Panc1 (cell line): ENCODE measurements at regions not wholly inside any gene's neighbourhood (a gene's known extent, or its start where the extent isn't known, plus 50 kb on each side); places are given as distances from the start of the nearest gene placed in this dataset.
"Not testable (repeated sequence)": the region's sequence is repeated elsewhere in the genome, so short reads cannot be mapped to it uniquely, and the experiment has no call there.

ENCODE experiments used
- ATAC-seq: fragments of 200-7000 bp; cut with Tn5 transposase; 2 replicates; pipeline ENCODE4 v1.9.1; 2020; ENCODE audit warnings: mild to moderate bottlenecking, moderate library complexity
- BruUV-seq: library from RNA; stranded (reverse); fragments of 400-500 nt; replicated peaks from 2 replicates; lab custom pipeline; 2021; lab: Mats Ljungman, UMichigan
- CTCF ChIA-PET: fragments of 300-600 bp; sonication (Branson Sonifier 250); formaldehyde crosslinking; loops from one replicate; lab custom pipeline; 2022; ENCODE audit warnings: antibody characterized with exemption; lab: Charles Lee
- POLR2A ChIA-PET: fragments of 300-600 bp; sonication (Branson Sonifier 250); formaldehyde crosslinking; loops from one replicate; lab custom pipeline; 2022; ENCODE audit warnings: antibody characterized with exemption; lab: Charles Lee
- DNase-seq: peaks from one replicate; pipeline ENCODE4 v3.0.0-alpha.2; 2010; ENCODE audit warnings: low read depth, low spot score
- H3K27ac ChIP-seq: 2 replicates; pipeline ENCODE4 v1.5.1; 2011; ENCODE audit warnings: mild to moderate bottlenecking, low read length, inconsistent platforms
- H3K27me3 ChIP-seq: fragments of 200-500 bp; sonication (Bioruptor generic); 2 replicates; pipeline ENCODE4 v1.6.0; 2014; ENCODE audit warnings: low read length, inconsistent platforms; ENCODE audit not compliant: control insufficient read depth, insufficient read depth
- H3K36me3 ChIP-seq: fragments of 200-500 bp; sonication (Bioruptor generic); 2 replicates; pipeline ENCODE4 v1.5.1; 2014; ENCODE audit warnings: inconsistent platforms, mild to moderate bottlenecking, low read length, moderate library complexity; ENCODE audit not compliant: control insufficient read depth, insufficient read depth
- H3K4me1 ChIP-seq: 2 replicates; pipeline ENCODE4 v1.5.1; 2011; ENCODE audit warnings: inconsistent platforms, mild to moderate bottlenecking, low read length, moderate library complexity; ENCODE audit not compliant: control insufficient read depth, insufficient read depth
- H3K4me3 ChIP-seq, 2 experiments: 2 replicates each; pipeline ENCODE4 v1.5.1; 2011 to 2012; ENCODE audit warnings: low read depth in 2 of 2, low read length in 2 of 2, mild to moderate bottlenecking in 2 of 2, inconsistent platforms in 1 of 2, moderate library complexity in 1 of 2
- H3K9me3 ChIP-seq: fragments of 200-500 bp; sonication (Bioruptor generic); 2 replicates; pipeline ENCODE4 v1.5.1; 2014; ENCODE audit warnings: low read depth, mild to moderate bottlenecking, inconsistent platforms, low read length, moderate library complexity; ENCODE audit not compliant: control insufficient read depth, insufficient read depth
- POLR2AphosphoS5 ChIP-seq: IDR thresholded peaks from 2 replicates; pipeline ENCODE4 v1.6.1; 2012; ENCODE audit warnings: mild to moderate bottlenecking, low read depth, low read length, moderate library complexity
- SIN3A ChIP-seq: IDR thresholded peaks from 2 replicates; pipeline ENCODE4 v1.6.1; 2012; ENCODE audit warnings: low read depth, mild to moderate bottlenecking, low read length, moderate library complexity, borderline replicate concordance; ENCODE audit not compliant: insufficient read depth
- TCF7L2 ChIP-seq: IDR thresholded peaks from 2 replicates; pipeline ENCODE4 v1.6.1; 2011; ENCODE audit warnings: mild to moderate bottlenecking, low read depth, low read length, inconsistent platforms
- in situ Hi-C: cut with HindIII; loops from 2 replicates; pipeline ENCODE4 v1.10.0; 2016; ENCODE audit warnings: low sequenced_read_pairs, low pct_unique_long_range_greater_than_20kb
- intact Hi-C: fragments of 100-400 bp; cut with micrococcal nuclease; formaldehyde crosslinking; loops from one replicate; pipeline ENCODE4 v1.10.0; 2022; ENCODE audit not compliant: unreplicated experiment
- TF ChIP-seq, protein P1 (sequence below), 2 experiments: IDR thresholded peaks; 2 replicates each; pipeline ENCODE4 v1.6.1; 2011 to 2012; ENCODE audit warnings: low read depth in 2 of 2, control low read depth in 1 of 2, low read length in 1 of 2, mild to moderate bottlenecking in 1 of 2, moderate library complexity in 1 of 2; ENCODE audit not compliant: insufficient read depth in 1 of 2
- TF ChIP-seq, protein P2 (sequence below): fragments of 450-650 bp; IDR thresholded peaks from 2 replicates; pipeline ENCODE4 v1.5.1; 2017; ENCODE audit warnings: mild to moderate bottlenecking

DNA sequence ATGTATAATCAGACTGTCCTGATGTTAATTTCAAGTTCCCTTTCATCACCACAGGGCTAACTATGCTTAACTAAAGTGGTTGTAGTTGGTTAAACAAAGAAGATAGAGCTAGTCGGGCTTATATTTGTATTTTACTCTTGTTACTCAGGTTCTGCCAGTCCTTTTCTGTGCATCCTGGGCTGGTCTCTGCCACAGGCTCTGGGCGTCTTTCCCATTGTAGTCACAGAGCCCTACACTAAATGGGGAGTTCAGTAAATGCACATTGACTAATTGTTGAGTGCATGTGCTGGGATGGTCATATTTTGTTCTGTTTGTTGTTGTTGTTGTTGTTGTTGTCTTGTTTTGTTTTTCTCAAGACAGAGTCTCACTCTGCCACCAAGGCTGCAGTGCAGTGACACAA, 125.4 kb upstream of the PGR start:
- POLR2A ChIA-PET, result no interaction called here
- ATAC-seq, result no peak

DNA sequence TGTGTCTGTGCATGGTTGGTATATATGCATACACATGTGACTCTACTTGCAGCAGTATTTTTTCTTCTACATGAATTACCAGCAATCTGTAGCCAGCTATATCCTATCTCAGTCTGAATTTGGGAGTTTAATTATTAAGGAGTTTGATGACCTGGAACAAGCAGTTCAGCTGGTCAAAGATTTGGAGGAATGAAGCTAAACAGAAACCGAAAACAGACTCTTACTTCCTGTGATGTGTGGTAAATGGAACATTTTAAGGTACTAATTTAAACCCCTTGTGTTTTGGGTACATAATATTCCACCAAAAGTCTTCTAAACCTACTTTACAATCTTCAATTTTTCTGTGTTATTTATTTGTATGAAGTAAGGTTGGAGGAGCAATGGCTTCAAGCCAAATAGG, 124.4 kb upstream of the PGR start:
- ATAC-seq (no peak), DNase-seq (no peak)
- Histone ChIP-seq H3K9me3 (no peaks in the 10 kb centered on the region), H3K36me3 (no peaks in the 10 kb centered on the region), H3K27me3 (0 out of 2 replicates have a peak, but pooled peaks cover 2% of the 10 kb centered on the region), H3K27ac (no peak overlapping the region), H3K4me3 (no peak overlapping the region), H3K4me1 (no peaks in the 10 kb centered on the region)
- intact Hi-C loops (no loop called here), in situ Hi-C loops (no loop called here)
- POLR2A ChIA-PET, result no interaction called here
- no TSS peak for BruUV-seq
- CTCF ChIA-PET, result no interaction called here
- TF ChIP-seq, protein P1, sequence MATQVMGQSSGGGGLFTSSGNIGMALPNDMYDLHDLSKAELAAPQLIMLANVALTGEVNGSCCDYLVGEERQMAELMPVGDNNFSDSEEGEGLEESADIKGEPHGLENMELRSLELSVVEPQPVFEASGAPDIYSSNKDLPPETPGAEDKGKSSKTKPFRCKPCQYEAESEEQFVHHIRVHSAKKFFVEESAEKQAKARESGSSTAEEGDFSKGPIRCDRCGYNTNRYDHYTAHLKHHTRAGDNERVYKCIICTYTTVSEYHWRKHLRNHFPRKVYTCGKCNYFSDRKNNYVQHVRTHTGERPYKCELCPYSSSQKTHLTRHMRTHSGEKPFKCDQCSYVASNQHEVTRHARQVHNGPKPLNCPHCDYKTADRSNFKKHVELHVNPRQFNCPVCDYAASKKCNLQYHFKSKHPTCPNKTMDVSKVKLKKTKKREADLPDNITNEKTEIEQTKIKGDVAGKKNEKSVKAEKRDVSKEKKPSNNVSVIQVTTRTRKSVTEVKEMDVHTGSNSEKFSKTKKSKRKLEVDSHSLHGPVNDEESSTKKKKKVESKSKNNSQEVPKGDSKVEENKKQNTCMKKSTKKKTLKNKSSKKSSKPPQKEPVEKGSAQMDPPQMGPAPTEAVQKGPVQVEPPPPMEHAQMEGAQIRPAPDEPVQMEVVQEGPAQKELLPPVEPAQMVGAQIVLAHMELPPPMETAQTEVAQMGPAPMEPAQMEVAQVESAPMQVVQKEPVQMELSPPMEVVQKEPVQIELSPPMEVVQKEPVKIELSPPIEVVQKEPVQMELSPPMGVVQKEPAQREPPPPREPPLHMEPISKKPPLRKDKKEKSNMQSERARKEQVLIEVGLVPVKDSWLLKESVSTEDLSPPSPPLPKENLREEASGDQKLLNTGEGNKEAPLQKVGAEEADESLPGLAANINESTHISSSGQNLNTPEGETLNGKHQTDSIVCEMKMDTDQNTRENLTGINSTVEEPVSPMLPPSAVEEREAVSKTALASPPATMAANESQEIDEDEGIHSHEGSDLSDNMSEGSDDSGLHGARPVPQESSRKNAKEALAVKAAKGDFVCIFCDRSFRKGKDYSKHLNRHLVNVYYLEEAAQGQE (IDR thresholded peaks at IDR 0.05; ENCODE audit: insufficient read depth in 1 of 2, low read depth in 2 of 2, low read length in 1 of 2), result no peak
- TF ChIP-seq SIN3A, result no peak
- TF ChIP-seq, protein P2, sequence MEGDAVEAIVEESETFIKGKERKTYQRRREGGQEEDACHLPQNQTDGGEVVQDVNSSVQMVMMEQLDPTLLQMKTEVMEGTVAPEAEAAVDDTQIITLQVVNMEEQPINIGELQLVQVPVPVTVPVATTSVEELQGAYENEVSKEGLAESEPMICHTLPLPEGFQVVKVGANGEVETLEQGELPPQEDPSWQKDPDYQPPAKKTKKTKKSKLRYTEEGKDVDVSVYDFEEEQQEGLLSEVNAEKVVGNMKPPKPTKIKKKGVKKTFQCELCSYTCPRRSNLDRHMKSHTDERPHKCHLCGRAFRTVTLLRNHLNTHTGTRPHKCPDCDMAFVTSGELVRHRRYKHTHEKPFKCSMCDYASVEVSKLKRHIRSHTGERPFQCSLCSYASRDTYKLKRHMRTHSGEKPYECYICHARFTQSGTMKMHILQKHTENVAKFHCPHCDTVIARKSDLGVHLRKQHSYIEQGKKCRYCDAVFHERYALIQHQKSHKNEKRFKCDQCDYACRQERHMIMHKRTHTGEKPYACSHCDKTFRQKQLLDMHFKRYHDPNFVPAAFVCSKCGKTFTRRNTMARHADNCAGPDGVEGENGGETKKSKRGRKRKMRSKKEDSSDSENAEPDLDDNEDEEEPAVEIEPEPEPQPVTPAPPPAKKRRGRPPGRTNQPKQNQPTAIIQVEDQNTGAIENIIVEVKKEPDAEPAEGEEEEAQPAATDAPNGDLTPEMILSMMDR, result no peak
- TF ChIP-seq POLR2AphosphoS5, result no peak
- no peak for TF ChIP-seq TCF7L2

More for the DNA sequence above, 125.4 kb upstream of the PGR start:
- intact Hi-C loops, result no loop called here
- Histone ChIP-seq H3K36me3 (no peaks in the 10 kb centered on the region), H3K27me3 (0 out of 2 replicates have a peak, but pooled peaks cover 2% of the 10 kb centered on the region), H3K27ac (no peak overlapping the region), H3K4me1 (no peaks in the 10 kb centered on the region), H3K9me3 (no peaks in the 10 kb centered on the region), H3K4me3 (no peak overlapping the region)
- CTCF ChIA-PET, result no interaction called here
- BruUV-seq, result no TSS peak
- in situ Hi-C loops, result no loop called here
- DNase-seq, result no peak
- TF ChIP-seq POLR2AphosphoS5, result no peak
- TF ChIP-seq TCF7L2, result no peak
- TF ChIP-seq, protein P1 (IDR thresholded peaks at IDR 0.05; ENCODE audit: insufficient read depth in 1 of 2, low read depth in 2 of 2, low read length in 1 of 2), result no peak
- TF ChIP-seq SIN3A, result no peak
- TF ChIP-seq, protein P2, result no peak

DNA sequence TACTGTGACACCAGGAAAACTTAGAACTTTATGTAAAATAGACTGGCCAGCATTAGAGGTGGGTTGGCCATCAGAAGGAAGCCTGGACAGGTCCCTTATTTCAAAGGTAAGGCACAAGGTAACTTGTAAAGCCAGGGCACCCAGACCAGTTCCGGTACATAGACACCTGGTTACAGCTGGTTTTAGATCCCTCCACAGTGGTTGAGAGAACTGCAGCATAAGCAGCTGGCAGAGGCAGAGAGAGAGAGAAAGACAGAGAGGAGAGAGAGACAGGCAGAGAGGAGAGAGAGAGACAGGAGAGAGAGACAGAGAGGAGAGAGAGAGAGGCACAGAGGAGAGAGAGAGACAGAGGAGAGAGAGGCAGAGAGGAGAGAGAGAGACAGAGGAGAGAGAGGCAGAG, 116.0 kb upstream of the PGR start:
- BruUV-seq, in situ Hi-C loops: not testable (repeated sequence)

DNA sequence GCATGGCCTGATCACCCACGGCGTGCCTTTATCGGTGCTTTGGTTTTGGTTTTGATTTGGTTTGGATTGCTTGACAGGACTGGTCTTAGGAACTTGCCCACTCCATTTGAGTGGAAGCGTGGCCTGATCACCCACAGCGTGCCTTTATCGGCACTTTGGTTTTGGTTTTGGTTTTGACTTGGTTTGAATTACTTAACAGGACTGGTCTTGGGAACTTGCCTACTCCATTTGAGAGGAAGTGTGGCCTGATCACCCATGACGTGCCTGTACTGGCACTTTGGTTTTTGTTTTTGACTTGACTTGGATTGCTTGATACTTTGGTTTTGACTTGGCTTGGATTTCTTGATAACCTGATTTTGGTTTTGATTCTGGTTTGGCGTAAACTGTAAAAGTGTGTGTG, 115.5 kb upstream of the PGR start:
- intact Hi-C loops, POLR2A ChIA-PET, H3K9me3 ChIP-seq, H3K4me1 ChIP-seq, H3K27me3 ChIP-seq, ATAC-seq, H3K36me3 ChIP-seq, H3K4me3 ChIP-seq, CTCF ChIA-PET, BruUV-seq, in situ Hi-C loops, H3K27ac ChIP-seq, DNase-seq: not testable (repeated sequence)

More for the DNA sequence above, 116.0 kb upstream of the PGR start:
- intact Hi-C loops, H3K27ac ChIP-seq, DNase-seq, H3K27me3 ChIP-seq, ATAC-seq, H3K4me3 ChIP-seq, POLR2A ChIA-PET, H3K9me3 ChIP-seq, H3K4me1 ChIP-seq, H3K36me3 ChIP-seq, CTCF ChIA-PET: not testable (repeated sequence)
